HG02938 (cell line): ENCODE measurements at regions not wholly inside any gene's neighbourhood (a gene's known extent, or its start where the extent isn't known, plus 50 kb on each side); places are given as distances from the start of the nearest gene placed in this dataset.

Source experiments
- ATAC-seq: cut with Tn5 transposase; IDR thresholded peaks from one replicate; pipeline ENCODE4 v1.9.1; 2021; ENCODE audit warnings: mild to moderate bottlenecking, moderate library complexity; ENCODE audit not compliant: unreplicated experiment

DNA sequence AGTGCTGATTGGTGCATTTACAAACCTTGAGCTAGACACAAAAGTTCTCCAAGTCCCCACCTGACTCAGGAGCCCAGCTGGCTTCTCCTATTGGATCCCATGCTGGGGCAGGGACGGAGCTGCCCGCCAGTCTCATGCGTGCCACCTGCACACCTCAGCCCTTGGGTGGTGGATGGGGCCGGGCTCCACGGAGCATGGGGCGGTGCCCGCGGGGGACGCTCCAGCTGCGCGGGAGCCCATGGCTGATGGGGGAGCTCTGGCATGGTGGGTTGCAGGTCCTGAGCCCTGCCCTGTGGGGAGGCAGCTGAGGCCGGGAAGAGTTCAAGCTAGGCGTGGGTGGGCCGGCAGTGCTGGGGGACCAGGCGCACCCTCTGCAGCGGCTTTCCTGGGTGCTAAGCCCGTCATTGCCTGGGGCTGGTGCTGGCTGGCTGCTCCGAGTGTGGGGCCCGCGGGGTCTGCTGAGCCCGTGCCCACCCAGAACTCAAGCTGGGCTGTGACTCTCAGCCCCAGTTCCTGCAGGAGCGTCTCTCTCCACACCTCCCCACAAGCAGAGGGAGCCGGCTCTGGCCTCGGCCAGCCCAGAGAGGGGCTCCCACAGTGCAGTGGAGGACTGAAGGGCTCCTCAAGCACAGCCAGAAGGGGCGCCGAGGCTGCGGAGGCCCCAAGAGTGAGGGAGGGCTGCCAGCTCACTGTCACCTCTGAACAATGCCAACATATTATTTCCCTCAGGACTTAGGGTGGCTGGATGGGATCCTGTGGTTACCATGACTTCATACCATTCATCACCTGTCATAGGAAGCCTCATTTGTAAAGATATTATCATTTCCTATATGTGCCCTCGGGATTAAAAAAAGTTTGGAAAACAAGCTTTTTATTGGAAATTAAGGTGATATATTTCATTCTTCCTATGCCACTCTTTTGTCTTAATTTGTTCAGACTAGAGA, 688.7 kb downstream of the ETS1 start:
- ATAC-seq = no peak

DNA sequence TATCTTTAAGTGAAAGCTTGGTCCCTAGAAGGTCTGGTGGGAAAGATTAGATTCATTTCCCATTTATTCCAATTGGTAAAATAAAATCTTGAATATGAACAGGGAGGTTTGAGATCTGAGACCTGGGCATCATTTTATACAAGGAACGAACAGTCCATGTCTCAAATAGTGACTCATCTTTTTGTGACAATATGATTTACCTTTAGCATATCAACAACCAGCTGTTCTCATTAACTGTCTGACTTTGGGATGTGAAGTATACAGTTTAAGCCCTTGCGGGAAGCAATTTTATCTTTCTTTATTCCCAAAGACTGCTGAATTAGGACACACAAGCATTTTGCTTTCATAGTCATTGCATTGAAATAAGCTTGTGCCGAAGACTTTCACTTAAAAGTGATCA, 691.6 kb downstream of the ETS1 start:
- no peak for ATAC-seq

DNA sequence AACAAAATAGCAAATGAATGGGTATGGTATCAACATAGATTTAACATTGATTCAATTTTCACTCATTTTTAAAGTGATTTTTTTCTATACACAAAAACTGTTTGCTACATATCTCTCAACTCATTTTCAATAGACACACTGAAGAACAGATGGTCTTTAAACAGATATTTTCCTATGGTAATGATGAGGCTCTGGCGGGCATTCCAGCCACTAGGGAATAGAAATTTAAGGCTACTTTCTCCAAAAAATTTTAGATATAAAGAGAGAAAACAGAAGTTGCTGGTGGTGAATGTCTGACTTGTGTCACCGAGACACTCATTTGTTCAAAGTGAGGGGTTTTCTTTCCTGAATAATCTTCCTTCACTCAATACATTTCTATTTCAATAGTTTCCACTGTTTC, 693.0 kb downstream of the ETS1 start:
- no peak for ATAC-seq

DNA sequence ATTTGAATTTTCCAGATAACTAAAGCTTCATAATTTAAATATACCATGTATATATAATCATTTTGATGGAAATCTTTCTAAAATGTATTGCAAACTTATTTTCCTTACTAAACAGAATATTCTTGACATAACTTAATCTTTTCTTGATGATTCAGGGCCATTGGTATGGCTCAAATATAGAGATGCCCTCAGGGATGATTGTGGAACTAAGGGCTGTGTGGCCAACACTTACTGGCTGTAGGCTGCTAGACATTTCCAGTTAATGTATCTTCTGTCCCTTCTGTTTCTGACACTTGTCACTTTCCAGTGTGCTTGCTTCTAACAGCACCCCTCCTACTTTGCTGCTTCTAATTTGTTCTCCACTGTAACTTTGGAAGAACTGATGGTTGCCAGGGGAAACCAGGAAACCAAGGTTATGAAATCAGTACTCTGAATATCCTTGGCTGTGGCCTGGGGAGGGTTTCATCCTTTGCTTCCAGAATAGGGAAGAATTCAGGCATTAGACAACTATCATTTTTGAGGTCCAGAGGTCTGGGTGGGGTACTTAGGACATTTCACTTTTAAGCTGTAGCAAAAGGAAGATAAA, 697.2 kb downstream of the ETS1 start:
- no peak for ATAC-seq

DNA sequence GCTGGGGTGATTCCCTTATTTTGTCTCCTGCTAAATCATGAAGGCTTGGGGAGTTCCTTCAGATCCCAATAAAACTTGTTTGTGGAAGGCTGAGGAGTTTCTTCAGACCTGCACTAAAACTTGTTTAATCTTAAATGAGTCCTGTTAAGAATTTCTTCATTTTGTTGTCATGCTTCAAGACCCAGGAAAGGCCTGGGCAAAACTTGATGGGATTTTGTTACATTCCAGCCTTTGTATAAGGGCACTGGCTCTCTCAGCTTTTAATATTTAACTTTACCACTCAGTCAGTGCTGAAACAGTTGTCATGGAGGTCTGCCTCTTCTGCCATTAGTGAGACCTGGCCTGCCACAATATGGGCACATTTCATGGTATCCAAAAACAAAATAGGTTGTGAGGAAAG, 699.0 kb downstream of the ETS1 start:
- ATAC-seq = no peak

DNA sequence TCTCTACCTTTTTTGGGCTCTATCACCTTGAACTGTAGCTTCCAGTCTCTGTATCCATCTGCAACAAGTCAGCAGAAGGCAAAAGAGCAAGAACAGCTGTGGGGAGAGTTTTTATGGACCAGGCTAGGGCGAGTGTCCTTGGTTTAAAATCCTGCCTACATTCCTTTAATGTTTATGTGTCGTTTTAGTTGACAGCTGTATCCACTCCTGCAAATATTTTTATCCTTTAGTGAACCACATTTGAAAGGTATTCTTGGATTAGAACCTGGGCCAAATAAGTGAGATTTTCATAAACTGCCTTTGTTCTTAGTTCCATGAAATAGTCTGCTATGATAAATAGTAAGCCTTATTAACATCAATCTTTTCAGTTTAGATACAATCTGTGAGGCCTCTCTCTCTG, 712.2 kb downstream of the ETS1 start:
- no peak for ATAC-seq

DNA sequence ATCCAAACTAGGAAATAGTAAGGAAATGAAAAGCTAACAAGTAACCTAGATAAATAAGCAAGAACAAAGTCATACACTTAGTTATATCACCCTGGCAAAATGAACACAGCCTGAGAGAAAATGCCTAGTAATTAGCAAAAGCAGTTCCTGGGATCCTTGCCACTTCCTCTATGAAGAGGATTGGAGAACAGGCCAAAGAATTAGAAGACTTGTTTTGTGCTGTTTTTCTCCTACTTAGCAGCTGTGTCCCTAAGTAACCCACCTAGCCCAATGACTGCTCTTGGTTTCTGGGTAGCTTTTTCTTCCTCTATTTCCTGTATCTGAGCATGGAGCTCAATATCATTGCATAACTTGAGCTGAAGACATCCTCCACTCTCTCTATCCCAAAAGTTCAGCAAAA, 713.9 kb downstream of the ETS1 start:
- ATAC-seq = no peak

DNA sequence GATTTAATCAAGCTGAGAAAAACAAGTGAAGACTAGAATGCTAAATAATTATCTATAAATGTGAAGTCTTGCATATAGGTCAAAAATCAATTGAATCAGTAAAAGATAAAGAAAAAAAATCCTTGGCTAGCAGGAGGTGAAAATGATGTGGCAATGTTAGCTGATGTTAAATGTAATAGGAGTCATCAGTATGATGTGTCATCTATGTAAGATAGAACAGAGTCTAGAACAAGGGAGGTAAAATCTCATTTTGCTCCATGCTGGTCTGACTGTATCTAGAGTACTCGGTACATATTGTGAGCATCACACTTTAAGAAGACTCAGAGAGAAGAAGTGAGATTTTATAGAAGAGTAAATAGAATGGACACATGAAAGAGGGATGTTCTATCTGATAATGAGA, 721.2 kb downstream of the ETS1 start:
- no peak for ATAC-seq

DNA sequence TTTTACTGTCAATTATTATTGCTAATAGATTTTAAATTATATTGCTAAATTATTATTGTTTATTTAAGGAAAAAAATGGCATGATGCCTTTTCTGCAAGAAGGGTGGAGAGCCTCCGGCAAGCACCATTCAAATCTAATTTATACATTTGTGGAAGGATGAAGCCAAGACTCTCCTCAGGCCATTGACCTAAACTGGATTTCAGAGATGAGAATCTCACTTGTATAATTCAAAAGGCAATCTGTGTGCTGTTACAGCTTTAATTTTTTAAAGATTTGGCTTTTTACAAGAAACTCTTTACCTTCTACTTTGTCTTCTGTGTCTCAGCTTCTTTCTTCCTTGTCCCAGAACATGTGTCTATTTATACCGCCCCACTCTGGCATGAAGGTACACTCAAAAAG, 722.5 kb downstream of the ETS1 start:
- ATAC-seq = no peak

DNA sequence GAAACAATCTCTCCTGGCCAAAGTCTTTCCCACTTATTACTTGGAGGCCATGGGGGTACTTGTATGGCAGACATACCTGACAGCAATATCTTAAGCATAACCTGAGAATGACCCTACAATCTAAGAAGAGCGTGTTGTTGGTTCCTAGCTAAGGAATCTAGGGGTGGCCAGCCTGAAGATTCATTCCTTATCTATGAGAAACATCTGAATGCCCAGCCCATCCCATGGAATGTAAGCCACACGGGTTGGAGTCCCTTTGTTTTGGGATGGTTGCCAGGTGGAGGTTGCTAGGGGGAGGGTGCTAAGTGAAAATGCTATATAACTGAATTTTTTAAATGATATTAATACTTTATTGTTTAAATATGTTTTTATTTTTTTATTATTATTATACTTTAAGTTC, 725.0 kb downstream of the ETS1 start:
- ATAC-seq = no peak

DNA sequence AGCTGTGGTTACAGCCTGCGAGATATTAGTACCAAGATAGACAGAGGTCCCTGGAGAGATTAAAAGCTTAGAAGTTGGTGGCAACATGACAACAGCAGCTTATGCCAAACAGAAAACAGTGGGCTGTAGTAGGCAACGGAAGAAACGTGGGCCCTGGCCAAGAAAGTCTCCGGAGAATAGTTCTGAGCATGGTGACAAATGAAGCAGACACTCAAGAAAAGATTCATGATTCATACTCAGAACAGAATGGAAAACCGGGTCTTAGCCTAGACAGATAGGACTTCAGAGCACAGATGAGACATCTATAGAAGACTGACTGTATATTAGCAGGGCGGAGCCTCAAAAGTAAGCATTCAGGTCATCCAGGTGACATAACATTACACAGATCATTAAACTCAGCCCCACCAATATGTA, 727.4 kb downstream of the ETS1 start:
- no peak for ATAC-seq

DNA sequence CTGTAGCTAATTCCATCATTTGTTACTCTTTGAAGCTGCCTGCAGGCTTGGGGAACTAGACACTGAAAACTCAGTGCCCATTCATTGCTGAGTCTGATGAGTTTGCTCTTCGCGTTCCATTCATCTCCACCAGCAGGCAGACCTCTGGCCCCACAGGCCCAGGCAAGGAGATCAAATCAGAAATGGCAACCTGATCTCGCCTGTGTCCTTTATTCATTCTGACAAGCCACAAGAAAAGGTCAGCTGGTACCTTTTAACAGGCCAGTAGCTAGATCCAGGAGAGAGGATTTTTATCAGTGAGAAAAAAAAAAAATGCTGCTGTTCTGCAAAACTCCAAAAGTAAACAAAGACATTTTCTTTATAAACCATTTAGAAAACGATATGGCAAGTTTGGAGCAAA, 742.5 kb downstream of the ETS1 start:
- no peak for ATAC-seq

DNA sequence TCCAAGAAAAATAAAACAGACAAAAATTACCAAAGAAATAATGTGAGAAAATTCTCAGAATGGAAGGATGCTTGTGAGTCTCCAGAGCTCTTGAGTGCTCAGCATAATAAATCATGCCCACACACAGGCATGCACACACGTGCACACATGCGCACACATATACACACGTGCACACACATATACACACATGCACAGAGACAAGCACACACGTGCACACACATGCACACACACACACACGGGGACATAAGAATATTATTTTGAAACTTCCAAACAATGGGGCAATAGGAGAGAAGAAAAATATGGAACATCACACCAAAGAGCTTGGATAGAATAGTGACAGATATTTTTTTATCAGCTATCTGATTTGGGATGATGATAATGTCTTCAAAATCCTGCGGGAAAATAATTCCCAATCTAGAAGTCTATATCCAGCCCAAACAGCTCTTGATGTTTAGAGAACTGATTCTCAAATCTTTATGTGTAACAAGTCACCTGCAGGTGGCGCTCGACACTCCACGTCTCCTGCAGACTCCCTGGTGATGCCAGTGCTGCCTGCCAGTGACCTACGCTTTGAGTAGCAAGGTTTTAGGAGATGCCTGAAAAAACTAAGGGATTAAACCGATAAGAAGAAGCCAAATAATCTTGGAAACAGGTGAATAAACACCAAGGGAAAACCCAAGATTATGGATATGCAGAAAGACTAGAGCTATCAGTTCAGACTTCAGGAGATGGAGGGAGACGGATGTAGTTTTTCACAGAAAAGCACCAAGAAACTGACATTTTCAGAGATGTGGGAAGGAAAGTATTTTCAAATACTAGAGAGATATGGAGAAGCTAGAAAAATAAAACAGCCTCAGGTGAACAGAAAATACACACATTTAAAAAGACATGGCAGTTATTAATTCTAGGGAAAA, 743.6 kb downstream of the ETS1 start:
- ATAC-seq = peak; percentile 68

DNA sequence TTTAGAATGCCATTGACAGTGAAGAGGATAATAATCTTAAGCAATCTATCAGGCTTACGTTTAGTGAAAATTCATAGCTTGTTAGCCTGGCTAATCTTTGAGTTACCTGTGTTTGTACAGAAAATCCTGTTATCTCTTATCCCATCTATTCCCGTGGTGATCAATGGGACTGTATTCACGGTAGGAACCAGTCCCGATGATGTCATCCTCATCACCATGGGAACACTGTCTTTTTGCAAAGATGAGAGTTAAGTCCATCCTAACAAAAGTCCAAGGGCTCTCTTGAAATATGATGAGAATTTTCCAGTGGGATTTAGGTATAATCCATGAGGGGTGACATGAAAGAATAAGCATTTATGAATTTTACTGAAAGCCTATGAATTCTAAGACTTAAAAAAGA, 762.2 kb downstream of the ETS1 start:
- ATAC-seq = no peak

DNA sequence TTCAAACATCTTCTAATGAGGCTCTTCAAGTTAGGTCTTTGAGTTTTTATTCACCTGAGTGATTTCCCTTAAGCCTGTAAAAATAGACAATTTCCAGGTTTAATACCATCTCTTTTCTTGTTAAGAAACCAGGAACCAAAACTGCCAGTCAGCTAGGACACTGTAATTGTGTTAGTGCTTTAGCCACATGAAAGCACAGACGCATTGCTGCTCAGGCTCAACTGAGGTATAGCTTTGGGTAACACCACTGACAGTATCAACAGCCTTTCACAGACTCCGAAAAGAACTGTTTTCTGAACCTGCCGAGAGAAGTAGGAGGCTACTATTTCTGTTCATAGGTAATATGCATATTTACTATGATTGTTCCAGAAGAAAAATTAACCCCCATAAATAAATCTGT, 768.7 kb downstream of the ETS1 start:
- ATAC-seq = no peak

DNA sequence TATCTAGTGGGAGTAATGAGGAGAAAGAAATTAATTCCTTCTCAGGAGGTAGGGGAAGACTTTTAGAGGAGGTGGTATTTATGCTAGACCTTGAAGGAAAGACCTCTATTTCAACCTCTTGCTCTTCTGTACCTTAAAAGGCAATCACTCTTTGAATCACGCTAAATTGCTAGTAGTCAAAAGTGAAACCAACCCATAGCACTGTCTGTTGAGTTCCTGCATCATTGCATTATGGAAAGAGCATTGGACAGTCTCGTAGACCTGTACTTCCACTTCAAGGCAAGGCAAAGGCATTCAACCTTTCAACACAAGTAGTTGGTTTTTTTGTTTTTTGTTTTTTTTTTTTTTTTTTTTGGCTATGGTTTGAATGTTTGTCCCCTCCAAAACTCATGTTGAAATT, 770.4 kb downstream of the ETS1 start:
- no peak for ATAC-seq

DNA sequence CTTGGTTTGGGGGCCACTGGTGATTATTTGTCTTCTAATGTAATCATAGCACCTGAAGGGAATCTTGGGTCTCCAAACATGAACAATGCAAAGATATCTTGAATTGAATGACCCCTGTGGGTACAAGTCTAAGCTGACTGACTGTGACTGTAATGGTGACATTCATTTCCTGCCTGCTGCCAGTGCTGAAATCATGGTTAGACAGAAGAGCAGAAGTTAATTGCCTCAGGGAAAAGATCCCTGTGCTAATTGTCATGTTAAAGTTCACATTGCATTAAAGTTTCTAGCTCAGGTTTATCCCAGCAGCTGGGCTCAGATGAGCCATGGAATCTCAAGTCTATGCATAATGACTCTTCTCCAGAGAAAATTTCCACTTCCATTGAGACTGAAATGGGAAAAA, 772.0 kb downstream of the ETS1 start:
- ATAC-seq = no peak

DNA sequence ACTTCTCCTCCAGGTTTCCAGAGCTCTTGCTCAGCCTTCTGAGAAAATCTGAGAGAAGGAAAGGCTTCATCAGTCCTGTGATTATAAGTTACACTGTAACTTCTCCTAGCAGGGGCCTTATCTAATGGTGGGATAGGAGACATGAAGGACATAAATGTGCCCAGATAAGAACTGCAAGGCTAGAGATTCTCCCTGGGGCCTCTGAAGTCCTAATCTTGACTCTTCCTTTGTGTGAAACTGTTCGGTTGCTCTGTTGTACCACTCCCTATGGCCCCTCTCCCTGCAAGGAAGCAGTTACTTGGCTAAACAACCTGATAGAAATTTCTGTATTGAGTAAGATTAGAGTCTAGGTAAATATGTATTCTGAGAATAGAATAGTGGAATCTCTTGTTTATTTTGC, 780.9 kb downstream of the ETS1 start:
- ATAC-seq = no peak

DNA sequence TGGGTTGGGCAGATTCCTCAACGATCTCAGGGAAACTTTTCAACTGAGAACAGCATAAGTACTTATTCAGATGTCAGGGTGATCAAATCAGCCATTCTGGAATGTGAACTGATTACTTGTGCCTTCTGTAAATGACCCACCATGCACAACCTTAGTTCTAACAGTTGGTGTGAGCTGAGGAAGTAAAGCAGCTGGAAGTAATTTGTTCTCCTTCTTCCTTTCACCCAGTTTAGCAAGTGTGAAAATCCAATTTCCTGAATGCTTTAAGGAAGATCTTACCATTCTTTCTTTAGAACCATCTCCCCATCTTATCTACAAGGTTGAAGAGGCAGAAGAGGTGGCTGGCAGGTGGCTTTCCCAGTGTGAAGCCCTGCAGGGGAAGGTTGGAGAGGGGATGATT, 781.6 kb downstream of the ETS1 start:
- ATAC-seq = no peak

DNA sequence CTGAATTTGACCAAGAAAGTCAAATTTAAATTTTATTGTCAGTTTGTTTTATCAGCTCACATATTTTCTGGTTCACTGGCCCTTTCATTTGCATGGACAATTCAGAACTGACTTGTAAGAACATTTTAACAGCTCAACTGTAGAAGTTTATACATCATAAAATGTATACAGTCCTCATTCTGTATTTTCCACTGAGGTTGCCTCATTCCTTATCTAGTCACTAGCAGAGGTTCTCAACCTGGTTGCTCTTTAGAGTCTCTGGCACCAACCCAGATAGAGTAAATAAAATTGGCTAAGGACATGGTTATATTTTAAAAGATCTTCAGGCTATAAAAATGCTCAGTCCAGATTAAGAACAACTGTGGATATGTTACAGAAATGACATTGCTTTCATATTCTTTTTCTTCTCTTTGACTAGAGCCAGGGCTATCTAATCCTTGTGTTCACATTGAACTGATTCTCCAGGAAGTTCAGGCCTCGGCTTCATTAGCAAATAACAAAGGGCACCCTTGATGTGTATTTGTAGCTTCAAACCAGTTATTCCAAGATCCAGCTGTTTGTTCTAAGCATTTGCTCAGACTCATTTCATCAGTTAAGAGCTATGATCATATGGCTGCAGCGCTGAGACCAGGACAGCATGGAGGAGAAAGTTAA, 782.5 kb downstream of the ETS1 start:
- ATAC-seq = no peak

DNA sequence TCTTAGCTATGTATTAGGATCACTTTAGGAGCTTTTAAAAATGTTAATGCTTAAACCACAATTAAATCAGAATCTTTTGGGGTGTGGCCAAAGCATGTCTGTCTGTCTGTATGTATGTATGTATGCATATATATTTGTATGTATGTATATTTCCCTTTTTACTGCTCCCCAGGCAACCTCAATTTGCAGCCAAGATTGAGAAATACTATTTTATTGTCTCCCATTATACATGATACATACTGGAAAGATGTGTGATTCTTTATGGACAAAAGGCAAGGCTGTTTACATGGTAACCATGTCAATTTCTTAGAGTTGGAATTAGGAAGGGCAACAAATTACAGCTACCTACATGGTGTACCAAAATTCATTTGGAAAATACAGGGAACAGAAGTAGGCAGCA, 783.6 kb downstream of the ETS1 start:
- ATAC-seq = no peak
